OCI-LY7 (cell line): ENCODE measurements at regions not wholly inside any gene's neighbourhood (a gene's known extent, or its start where the extent isn't known, plus 50 kb on each side); places are given as distances from the start of the nearest gene placed in this dataset.

ENCODE experiments used
- BruUV-seq: library from RNA; stranded (reverse); fragments of 400-500 nt; replicated peaks from 2 replicates; lab custom pipeline; 2021; lab: Mats Ljungman, UMichigan
- CTCF ChIA-PET: fragments of 300-600 bp; sonication (Branson Sonifier 250); formaldehyde crosslinking; loops from one replicate; lab custom pipeline; 2022; ENCODE audit warnings: antibody characterized with exemption; ENCODE audit not compliant: unreplicated experiment; lab: Charles Lee
- POLR2A ChIA-PET: fragments of 300-600 bp; sonication (Branson Sonifier 250); formaldehyde crosslinking; loops from one replicate; lab custom pipeline; 2022; ENCODE audit warnings: antibody characterized with exemption; lab: Charles Lee
- DNase-seq: peaks from one replicate; pipeline ENCODE4 v3.0.0-alpha.2; 2015; ENCODE audit warnings: low spot score
- H2AFZ ChIP-seq: fragments of 200-600 bp; sonication (generic), shearing (Covaris generic); 2 replicates; pipeline ENCODE4 v1.6.1; 2014; ENCODE audit warnings: mild to moderate bottlenecking, antibody characterized with exemption, low read length, moderate library complexity
- H3K27ac ChIP-seq: fragments of 200-600 bp; sonication (generic); 2 replicates; pipeline ENCODE4 v1.5.1; 2014; ENCODE audit warnings: mixed run types, low read depth, mild to moderate bottlenecking, moderate library complexity, low read length, inconsistent platforms; ENCODE audit not compliant: poor library complexity, severe bottlenecking
- H3K36me3 ChIP-seq: fragments of 200-600 bp; sonication (generic); 2 replicates; pipeline ENCODE4 v1.6.1; 2014; ENCODE audit warnings: mild to moderate bottlenecking, antibody characterized with exemption, low read length, moderate library complexity, mixed read lengths; ENCODE audit not compliant: insufficient read depth
- H3K4me1 ChIP-seq: fragments of 200-600 bp; sonication (generic); 2 replicates; pipeline ENCODE4 v1.5.1; 2014; ENCODE audit warnings: mild to moderate bottlenecking, low read length; ENCODE audit not compliant: insufficient read depth, poor library complexity, severe bottlenecking
- H3K4me2 ChIP-seq: fragments of 200-600 bp; sonication (generic); 2 replicates; pipeline ENCODE4 v1.6.1; 2014; ENCODE audit warnings: mild to moderate bottlenecking, low read length
- H3K4me3 ChIP-seq: fragments of 200-600 bp; sonication (generic); 2 replicates; pipeline ENCODE4 v1.5.1; 2014; ENCODE audit warnings: mild to moderate bottlenecking, low read depth, low read length; ENCODE audit not compliant: poor library complexity, severe bottlenecking
- H3K79me2 ChIP-seq: fragments of 200-600 bp; sonication (generic); 2 replicates; pipeline ENCODE4 v1.6.1; 2016; ENCODE audit warnings: low read depth, mild to moderate bottlenecking, low read length, moderate library complexity, mixed read lengths; ENCODE audit not compliant: insufficient read depth
- H3K9me2 ChIP-seq: fragments of 200-600 bp; sonication (generic); 2 replicates; pipeline ENCODE4 v1.6.1; 2016; ENCODE audit warnings: mild to moderate bottlenecking, low read length, mixed read lengths; ENCODE audit not compliant: insufficient read depth
- H3K9me3 ChIP-seq: fragments of 200-600 bp; sonication (generic); 2 replicates; pipeline ENCODE4 v1.6.1; 2014; ENCODE audit warnings: mild to moderate bottlenecking, mixed run types, low read length, mixed read lengths
- H4K20me1 ChIP-seq: fragments of 200-600 bp; sonication (generic); 2 replicates; pipeline ENCODE4 v1.6.1; 2014; ENCODE audit warnings: mild to moderate bottlenecking, antibody characterized with exemption, low read length, moderate library complexity, mixed read lengths; ENCODE audit not compliant: insufficient read depth
- CTCF ChIP-seq: fragments of 200-600 bp; sonication (generic); conservative IDR thresholded peaks from 2 replicates; pipeline ENCODE4 v1.5.1; 2014; ENCODE audit warnings: mild to moderate bottlenecking, antibody characterized with exemption, low read length, moderate library complexity, mixed read lengths
- EZH2phosphoT487 ChIP-seq: fragments of 200-600 bp; sonication (generic); IDR thresholded peaks from 2 replicates; pipeline ENCODE4 v1.6.1; 2018; ENCODE audit warnings: low read depth, borderline replicate concordance, mild to moderate bottlenecking, mixed run types, antibody characterized with exemption, low read length, moderate library complexity, mixed read lengths
- intact Hi-C: fragments of 100-400 bp; cut with micrococcal nuclease; formaldehyde crosslinking; loops from one replicate; pipeline ENCODE4 v1.10.0; 2022; ENCODE audit not compliant: unreplicated experiment

GRCh38 chr2:21694079-21694878 is 570.5 kb downstream of the TDRD15 start:
- no peak overlapping the region for H3K27ac ChIP-seq
- POLR2A ChIA-PET: no interaction called here
- BruUV-seq: no TSS peak

GRCh38 chr2:21696900-21697299 is 573.1 kb downstream of the TDRD15 start:
- TF ChIP-seq EZH2phosphoT487 (no peak), CTCF (no peak)
- H3K4me2 ChIP-seq: no peak overlapping the region
- intact Hi-C loops: no loop called here
- no peaks in the 10 kb centered on the region for H4K20me1 ChIP-seq
- H3K4me3 ChIP-seq: no peak overlapping the region
- H3K27ac ChIP-seq: no peak overlapping the region
- H3K9me3 ChIP-seq: no peaks in the 10 kb centered on the region
- BruUV-seq: no TSS peak
- no peaks in the 10 kb centered on the region for H3K9me2 ChIP-seq
- no peaks in the 10 kb centered on the region for H3K4me1 ChIP-seq
- no peak for DNase-seq
- CTCF ChIA-PET: no interaction called here
- POLR2A ChIA-PET: no interaction called here
- H3K36me3 ChIP-seq: no peaks in the 10 kb centered on the region
- H3K79me2 ChIP-seq: no peaks in the 10 kb centered on the region
- H2AFZ ChIP-seq: no peak overlapping the region

More at GRCh38 chr2:21694079-21694878, 570.5 kb downstream of the TDRD15 start:
- Histone ChIP-seq H3K36me3 (no peaks in the 10 kb centered on the region), H4K20me1 (no peaks in the 10 kb centered on the region), H3K4me2 (no peak overlapping the region), H3K9me2 (no peaks in the 10 kb centered on the region), H3K79me2 (no peaks in the 10 kb centered on the region), H2AFZ (no peak overlapping the region), H3K9me3 (no peaks in the 10 kb centered on the region), H3K4me3 (no peak overlapping the region), H3K4me1 (no peaks in the 10 kb centered on the region)
- TF ChIP-seq CTCF (no peak), EZH2phosphoT487 (no peak)
- no peak for DNase-seq
- intact Hi-C loops: no loop called here
- CTCF ChIA-PET: no interaction called here

GRCh38 chr2:21700644-21701043 is 576.9 kb downstream of the TDRD15 start:
- intact Hi-C loops: no loop called here
- no peaks in the 10 kb centered on the region for H3K79me2 ChIP-seq
- no peak overlapping the region for H3K27ac ChIP-seq
- no peaks in the 10 kb centered on the region for H3K9me2 ChIP-seq
- H3K9me3 ChIP-seq: no peaks in the 10 kb centered on the region
- POLR2A ChIA-PET: interaction anchor here (0.6 kb wide), 1 partner anchor 1025 kb away, joined by 3 read pairs; no protein-coding TSS in a partner anchor
- no peak overlapping the region for H3K4me3 ChIP-seq
- no peaks in the 10 kb centered on the region for H3K4me1 ChIP-seq
- H3K4me2 ChIP-seq: no peak overlapping the region
- no peaks in the 10 kb centered on the region for H4K20me1 ChIP-seq
- BruUV-seq: no TSS peak
- TF ChIP-seq EZH2phosphoT487 (no peak), CTCF (no peak)
- H2AFZ ChIP-seq: no peak overlapping the region
- CTCF ChIA-PET: no interaction called here
- H3K36me3 ChIP-seq: no peaks in the 10 kb centered on the region
- no peak for DNase-seq
